Chondrocyte (in vitro differentiated cells): ENCODE measurements at regions not wholly inside any gene's neighbourhood (a gene's known extent, or its start where the extent isn't known, plus 50 kb on each side); places are given as distances from the start of the nearest gene placed in this dataset.

Source experiments
- DNase-seq: peaks from one replicate; pipeline ENCODE4 v3.0.0; 2021; ENCODE audit warnings: mixed read lengths, low spot score
- H3K27ac Mint-ChIP-seq: one replicate; pipeline ENCODE4 v1.8.0; 2021; ENCODE audit warnings: mild to moderate bottlenecking, moderate library complexity, mixed read lengths; ENCODE audit not compliant: unreplicated experiment
- H3K27me3 Mint-ChIP-seq: 2 replicates; pipeline ENCODE4 v1.8.0; 2021; ENCODE audit warnings: low read depth, mixed read lengths
- H3K36me3 Mint-ChIP-seq: 2 replicates; pipeline ENCODE4 v1.8.0; 2021; ENCODE audit warnings: low read depth, mixed read lengths
- H3K4me1 Mint-ChIP-seq: 2 replicates; pipeline ENCODE4 v1.8.0; 2021; ENCODE audit warnings: low read depth, mild to moderate bottlenecking, mixed read lengths
- H3K4me3 Mint-ChIP-seq: one replicate; pipeline ENCODE4 v1.8.0; 2021; ENCODE audit warnings: mild to moderate bottlenecking, moderate library complexity, mixed read lengths; ENCODE audit not compliant: unreplicated experiment
- H3K9me3 Mint-ChIP-seq: 2 replicates; pipeline ENCODE4 v1.8.0; 2021; ENCODE audit warnings: low read depth, mixed read lengths
- CTCF ChIP-seq: fragments of 200-600 bp; sonication (generic); IDR thresholded peaks from 2 replicates; pipeline ENCODE4 v1.5.0; 2021; ENCODE audit warnings: antibody characterized with exemption, mild to moderate bottlenecking, moderate library complexity

- Mint-ChIP-seq H3K4me3 (no peak overlapping the region), H3K9me3 (no peaks in the 10 kb centered on the region), H3K36me3 (no peaks in the 10 kb centered on the region), H3K27ac (no peak overlapping the region), H3K4me1 (no peaks in the 10 kb centered on the region), H3K27me3 (no peaks in the 10 kb centered on the region)
- DNase-seq: no peak
- TF ChIP-seq CTCF: no peak
These were observed 549.0 kb upstream of the VSTM2A start for GRCh38 chr7:53993224-53993623.

- H3K36me3 Mint-ChIP-seq: no peaks in the 10 kb centered on the region
- H3K9me3 Mint-ChIP-seq: no peaks in the 10 kb centered on the region
- DNase-seq: no peak
- TF ChIP-seq CTCF: no peak
- no peaks in the 10 kb centered on the region for H3K27me3 Mint-ChIP-seq
- H3K4me1 Mint-ChIP-seq: no peaks in the 10 kb centered on the region
- H3K4me3 Mint-ChIP-seq: no peak overlapping the region
- no peak overlapping the region for H3K27ac Mint-ChIP-seq
These were observed 545.3 kb upstream of the VSTM2A start for GRCh38 chr7:53996876-53997275.

GRCh38 chr7:54014765-54015164 lies 527.4 kb upstream of the VSTM2A start:
- H3K4me1 Mint-ChIP-seq: no peaks in the 10 kb centered on the region
- no peak overlapping the region for H3K27ac Mint-ChIP-seq
- no peaks in the 10 kb centered on the region for H3K36me3 Mint-ChIP-seq
- TF ChIP-seq CTCF: no peak
- no peak overlapping the region for H3K4me3 Mint-ChIP-seq
- no peaks in the 10 kb centered on the region for H3K27me3 Mint-ChIP-seq
- no peak for DNase-seq
- peaks cover 10% of the 10 kb centered on the region for H3K9me3 Mint-ChIP-seq

- H3K27me3 Mint-ChIP-seq: no peaks in the 10 kb centered on the region
- H3K36me3 Mint-ChIP-seq: no peaks in the 10 kb centered on the region
- no peak overlapping the region for H3K27ac Mint-ChIP-seq
- H3K4me1 Mint-ChIP-seq: no peaks in the 10 kb centered on the region
- no peak overlapping the region for H3K4me3 Mint-ChIP-seq
- peaks cover 10% of the 10 kb centered on the region for H3K9me3 Mint-ChIP-seq
- DNase-seq: no peak
- no peak for TF ChIP-seq CTCF
These were observed 526.9 kb upstream of the VSTM2A start for GRCh38 chr7:54015251-54015650.

- DNase-seq: no peak
- Mint-ChIP-seq H3K27ac (no peak overlapping the region), H3K36me3 (peaks cover 3% of the 10 kb centered on the region), H3K9me3 (peaks cover 25% of the 10 kb centered on the region), H3K4me3 (no peak overlapping the region), H3K27me3 (no peaks in the 10 kb centered on the region), H3K4me1 (no peaks in the 10 kb centered on the region)
- no peak for TF ChIP-seq CTCF
These were observed 504.3 kb upstream of the VSTM2A start for GRCh38 chr7:54037873-54038272.
